Iris pigment epithelial cell (primary cell): ENCODE measurements at regions not wholly inside any gene's neighbourhood (a gene's known extent, or its start where the extent isn't known, plus 50 kb on each side); places are given as distances from the start of the nearest gene placed in this dataset.

Experiments used
- DNase-seq: peaks from one replicate; pipeline ENCODE4 v3.0.0-alpha.2; 2011; ENCODE audit warnings: low read depth

DNA sequence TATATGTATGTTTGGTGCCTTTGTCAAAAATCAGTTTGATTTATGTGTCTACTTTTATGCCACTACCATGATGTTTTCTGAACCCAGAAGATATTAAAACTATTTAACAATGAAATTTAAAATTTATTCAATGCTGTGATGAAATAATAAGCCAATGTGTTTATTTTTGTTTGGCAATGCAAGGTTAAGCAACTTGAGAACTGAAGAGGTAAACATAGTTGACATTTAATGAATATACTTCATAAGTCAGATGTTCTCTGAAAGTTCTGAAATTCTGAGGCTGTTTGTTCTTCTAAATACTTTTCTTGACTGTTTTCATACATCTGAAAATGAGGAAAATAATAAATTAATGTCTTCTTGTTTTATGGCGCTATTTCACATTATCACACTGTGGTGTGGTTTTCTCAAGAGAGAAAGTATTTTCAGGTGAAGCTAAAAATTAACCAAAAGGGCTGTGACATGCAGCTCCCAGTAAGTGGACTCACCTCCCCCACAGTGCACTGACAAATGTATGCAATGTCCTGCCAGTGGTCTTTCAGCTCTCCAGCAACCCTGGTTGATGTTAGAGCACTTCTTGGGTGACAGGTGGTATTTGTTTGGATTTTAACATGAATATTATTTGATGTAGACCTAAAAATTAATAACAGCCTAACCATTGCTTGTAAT is 863.6 kb upstream of the SALL3 start:
- DNase-seq = no peak

DNA sequence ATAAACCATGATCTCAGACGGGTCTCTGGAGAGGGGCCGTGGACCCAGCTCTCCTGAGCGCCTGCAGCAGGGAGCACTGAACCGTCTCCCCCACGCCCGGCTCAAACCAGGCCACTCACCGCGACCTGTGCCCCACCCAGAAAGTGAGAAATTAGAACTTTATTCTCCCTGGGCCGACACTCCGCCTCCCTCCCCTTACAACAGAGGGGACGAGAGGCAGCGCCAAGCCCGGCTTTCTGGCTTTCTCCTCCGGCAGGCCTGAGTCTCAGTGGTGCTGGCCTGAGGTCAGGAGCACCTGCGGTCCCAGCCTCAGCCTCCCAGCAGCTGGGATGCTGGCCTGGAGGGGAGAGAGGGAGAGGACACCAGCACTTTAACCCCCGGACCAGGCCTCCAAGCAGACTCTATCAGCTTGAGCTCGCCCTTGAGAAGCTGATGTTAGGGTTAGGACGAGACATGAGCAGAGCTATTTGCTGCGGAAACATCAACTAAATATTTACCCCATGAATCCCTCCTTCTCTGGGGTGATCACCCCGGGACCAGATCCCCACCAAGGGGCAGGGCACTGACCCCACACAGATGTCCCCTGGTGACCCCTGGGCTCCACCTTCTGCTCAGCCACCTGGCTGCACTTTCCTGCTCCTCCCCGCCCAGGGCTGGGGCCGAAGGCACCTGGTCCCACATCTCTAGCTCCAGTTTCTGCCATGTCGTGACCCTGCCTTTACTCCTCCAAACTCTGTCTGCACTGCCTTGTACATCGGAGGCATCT is 856.3 kb upstream of the SALL3 start:
- no peak for DNase-seq

DNA sequence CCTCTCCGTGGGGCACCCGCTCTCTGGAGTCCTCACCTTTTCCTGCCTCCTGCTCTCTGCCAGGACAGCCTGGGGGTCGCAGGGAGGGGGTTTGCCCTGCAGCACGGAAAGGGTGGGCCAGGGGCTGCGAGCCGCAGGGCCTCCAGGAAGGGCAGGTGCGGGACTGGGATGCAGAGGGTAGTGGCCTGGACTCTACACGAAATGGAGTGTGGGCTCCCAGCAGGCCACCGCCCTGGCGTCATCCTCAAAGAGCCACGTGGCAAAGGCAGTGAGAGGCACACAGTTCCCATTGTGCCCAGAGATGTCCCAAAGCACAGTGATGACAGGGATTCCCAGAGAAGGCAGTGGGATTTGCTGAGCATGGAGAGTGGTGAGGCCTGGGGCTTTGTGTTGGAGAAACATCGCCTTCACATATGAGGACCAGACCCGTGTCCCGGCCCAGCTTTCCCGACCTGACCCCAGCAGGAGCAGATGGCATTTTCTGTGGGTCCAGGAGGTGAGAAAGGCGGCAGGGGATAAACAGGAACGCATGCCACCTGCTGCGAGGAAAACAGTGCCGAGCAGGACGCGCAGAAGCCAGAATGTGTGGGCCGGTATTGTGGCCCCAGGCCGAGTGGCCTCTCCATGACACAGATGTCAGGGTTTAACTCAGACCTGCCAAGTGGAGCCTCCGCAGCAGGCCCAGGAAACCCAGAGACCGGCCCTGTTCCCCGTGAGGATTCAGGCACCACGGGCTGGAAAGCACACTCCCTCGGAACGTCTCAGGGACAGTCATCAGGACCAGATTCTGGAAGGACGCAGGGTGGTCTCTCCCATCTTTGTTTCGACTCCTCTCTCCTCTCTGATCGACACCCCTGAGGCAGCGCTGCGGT is 855.5 kb upstream of the SALL3 start:
- no peak for DNase-seq

DNA sequence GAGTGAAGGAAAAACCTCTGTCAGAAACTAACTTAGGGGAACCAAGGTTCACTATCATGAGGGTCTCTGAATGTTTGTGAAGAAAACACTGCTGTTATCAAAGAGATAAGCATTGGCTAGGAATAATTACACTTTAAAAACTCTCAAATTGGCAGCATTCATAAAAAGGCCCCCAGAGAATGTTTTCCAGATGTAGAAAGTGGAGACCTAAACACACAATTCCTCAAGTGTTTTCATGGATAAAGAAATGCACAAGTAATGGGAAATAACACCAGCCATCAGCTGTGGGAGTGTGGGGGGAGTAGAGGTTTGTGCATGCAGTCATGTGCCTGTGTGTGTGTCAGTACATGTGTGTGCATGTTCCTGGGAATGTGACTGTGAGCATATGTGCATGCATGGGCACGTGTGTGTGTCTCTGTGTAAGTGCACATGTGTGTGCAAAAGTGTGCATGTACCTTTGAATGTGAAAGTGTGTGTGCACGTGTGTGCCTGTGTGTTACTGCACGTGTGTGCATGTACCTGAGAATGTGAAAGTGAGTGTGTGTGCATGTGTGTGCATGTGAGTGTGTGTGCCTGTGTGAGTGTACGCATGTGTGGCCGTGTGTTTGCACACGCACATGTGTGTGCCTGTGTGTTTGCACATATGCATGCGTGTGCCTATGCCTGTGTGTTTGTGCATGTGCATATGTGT is 854.3 kb upstream of the SALL3 start:
- DNase-seq = no peak

DNA sequence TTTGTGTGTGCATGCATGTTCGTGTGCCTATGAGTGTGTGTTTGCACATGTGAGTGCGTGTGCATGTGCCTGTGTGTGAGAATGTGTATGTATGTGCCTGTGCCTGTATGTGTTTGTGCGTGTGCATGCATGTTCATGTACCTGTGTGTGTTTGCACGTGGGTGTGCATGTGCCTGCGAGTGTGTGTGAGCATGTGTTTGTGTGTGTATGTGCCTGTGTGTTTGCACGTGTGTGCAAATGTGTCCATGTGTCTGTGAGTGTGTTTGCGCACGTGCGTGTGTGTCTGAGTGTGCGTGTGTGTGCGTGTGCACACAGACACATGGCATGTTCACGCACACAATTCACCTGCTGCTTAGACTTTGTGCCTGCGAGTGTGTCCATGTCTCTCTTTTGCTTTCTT is 853.5 kb upstream of the SALL3 start:
- no peak for DNase-seq

DNA sequence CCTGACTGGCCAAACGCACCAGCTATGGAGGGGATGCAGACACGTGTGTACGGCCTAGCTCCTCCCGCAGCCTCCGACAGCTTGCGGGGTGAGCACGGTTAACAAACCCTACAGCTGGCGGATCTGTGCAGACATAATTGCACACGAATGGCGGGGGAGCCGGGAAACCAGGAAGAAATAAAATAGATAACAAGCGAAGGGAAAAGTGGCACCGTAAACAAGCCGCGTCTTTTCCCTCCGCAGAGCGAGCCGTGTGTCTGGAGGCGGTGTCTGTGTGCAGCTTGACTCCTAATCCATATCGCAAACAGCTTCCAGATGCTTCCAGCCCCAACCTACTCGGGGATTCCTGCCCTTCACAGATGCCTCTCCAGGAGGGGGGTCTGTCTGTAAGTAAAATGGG is 853.1 kb upstream of the SALL3 start:
- DNase-seq = no peak

DNA sequence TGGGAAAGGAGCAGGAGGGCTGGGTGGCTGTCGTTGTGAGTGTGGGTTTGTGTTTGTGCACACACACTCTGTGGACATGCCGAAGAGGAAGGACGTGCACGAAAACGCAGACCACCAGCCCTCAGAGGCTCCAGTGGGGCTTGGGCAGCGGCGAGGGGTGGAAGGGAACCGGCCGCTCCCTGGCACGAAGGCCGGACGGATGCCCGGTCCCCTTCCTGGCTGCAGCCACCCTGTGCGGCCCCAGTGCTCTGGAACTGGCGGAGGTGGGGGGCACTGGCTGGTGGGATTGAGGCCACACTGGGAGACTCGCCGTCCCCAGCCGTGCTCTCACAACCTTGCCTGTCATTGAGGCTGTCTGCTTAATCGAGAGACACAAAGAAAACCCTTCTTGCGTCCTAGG is 852.6 kb upstream of the SALL3 start:
- no peak for DNase-seq

DNA sequence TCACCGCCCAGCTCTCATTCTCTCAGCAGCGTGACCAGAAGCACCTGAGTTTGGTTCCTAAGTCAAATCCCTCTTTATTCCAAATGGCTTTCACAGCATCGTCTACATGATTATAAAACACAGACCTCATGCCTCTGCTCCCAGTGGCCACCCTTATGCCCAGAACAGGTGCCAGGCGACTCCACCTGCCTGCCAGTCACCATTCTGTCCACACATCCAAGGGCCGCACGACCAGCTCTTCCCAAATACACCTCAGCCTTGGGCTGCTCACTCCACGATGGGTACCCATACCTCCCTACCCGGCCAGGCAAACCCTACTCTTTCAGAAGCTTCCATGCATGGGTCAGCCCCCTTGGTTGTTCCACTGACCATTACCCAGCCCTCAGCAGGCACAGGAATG is 851.6 kb upstream of the SALL3 start:
- DNase-seq = no peak

DNA sequence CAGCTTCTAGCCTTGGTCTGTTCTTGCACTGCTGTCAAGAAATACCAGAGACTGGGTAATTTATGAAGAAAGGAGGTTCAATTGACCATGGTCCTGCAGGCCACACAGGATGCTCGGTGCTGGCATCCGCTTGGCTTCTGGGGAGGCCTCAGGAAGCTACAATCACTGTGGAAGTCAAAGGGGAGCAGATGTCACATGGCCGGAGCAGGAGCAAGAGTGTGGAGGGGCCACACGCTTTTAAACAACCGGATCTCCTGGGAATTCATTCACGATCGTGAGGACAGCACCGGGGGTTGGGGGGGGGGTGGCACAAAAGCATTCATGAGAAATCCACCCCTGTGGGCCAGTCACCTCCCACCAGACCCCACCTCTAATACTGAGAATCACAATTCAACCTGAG is 850.4 kb upstream of the SALL3 start:
- DNase-seq = no peak

DNA sequence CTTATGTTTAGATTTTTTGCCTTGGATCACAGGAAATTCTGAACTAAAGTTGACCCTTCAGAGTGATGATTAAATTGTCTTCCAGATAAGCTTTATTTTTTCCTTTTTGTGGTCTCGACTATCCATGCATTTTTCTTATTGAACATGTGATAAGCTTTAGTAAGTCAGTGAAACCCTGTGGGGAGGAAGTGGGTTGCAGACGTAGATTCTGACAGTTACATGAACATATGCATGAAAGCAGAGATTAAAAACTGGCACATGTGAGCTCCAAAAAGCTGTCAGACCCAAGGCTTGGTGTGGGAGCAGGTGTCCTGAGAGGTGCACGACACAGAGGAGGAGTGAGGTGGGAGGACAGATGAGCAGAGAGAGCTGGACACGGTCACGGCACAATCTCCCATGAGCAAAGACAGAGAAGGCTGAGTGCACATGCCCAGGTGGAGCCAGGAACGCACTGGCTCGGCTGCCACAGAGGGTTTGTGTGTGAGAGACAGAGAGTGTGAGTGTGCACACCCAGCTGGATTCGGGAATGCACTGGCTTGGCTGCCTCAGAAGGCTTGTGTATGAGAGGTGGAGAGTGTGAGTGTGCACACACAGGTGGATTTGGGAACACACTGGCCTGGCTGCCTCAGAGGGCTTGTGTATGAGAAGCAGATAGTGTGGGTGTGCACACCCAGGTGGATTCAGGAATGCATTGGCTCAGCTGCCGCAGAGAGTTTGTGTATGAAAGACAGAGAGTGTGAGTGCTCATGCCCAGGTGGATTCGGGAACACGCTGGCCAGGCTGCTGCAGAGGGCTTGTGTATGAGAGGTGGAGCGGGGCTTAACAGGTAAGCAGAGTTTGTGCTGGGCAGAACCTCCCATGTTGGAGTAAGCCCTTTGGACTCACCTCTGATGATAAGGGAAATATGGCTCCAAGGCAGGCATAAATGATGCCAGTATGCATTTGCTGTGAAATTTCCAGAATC is 849.1 kb upstream of the SALL3 start:
- DNase-seq = no peak

DNA sequence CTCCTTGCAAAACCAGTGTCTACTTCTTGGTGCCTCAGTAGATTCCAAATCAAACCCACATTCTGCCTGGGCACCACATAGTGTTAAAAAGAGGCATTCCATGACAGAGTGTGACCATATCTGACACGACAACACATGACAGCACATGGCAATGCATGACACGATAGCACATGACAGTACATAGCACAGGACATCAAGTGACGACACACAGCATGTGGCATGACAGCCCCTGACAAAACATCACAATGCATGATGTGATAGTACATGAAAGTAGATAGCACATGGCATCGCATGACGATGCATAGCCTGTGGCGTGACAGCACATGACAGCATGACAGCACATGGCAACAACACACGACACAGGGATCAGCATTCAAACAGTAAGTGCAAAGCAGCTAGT is 845.9 kb upstream of the SALL3 start:
- no peak for DNase-seq

DNA sequence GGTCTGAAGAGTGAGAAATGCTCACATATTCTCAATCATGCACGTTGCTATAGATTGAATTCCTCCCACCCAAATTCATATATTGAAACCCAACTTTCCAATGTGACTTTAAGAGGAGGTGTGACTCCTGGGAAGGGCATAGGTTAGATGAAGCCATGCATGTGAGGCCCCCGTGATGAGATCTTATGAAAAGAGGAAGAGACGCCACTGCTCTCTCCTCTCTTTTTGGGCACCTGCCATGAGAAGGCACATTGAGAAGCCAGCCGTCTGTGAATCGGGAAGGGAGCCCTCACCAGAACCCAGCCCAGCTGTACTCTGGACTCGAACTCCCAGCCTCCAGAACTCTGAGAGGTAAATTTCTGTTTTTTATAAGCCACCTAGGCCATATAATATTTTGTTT is 842.6 kb upstream of the SALL3 start:
- DNase-seq = no peak

DNA sequence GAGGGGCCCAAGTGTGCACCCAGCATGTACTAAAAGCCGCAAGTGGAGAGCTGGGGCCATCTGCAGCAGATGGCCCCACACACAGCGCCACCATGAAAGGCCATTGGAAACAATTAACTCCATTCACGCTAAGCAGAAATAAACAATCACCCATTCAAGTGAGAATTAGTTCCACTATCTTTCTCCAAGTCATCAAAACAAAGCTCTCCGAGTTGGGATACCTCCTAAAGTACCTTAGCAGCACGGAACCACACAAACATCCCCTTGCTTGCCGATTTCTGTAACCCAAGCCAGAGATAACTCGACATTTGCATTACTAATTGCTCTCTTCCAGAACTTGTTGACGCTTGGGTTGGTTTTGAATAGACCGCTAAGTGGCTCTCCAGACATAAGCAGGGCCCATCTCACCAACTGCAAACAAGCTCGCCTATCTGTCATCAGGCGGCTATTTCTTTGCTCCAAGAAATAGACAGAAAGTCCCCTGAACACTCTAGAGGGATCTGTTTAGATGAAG is 840.6 kb upstream of the SALL3 start:
- no peak for DNase-seq

DNA sequence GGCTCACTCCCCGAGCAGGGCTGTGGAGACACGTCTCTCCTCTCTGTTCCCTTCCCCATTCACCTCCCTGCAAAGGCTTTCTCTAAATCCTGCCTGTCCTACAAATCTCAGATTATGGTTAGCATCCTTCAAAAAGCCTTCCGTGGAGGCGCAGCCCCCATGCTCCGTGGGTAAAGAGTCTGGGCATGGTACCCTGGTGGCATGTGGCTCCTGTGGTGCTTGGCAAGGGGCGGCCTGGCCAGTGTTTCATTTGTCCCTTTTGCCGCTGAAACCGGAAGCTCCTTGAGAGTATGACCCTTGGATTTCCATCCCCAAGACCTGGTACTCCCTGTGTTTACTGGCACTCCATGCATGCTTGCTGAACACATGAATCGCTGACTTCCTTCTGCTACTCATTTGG is 839.3 kb upstream of the SALL3 start:
- no peak for DNase-seq

DNA sequence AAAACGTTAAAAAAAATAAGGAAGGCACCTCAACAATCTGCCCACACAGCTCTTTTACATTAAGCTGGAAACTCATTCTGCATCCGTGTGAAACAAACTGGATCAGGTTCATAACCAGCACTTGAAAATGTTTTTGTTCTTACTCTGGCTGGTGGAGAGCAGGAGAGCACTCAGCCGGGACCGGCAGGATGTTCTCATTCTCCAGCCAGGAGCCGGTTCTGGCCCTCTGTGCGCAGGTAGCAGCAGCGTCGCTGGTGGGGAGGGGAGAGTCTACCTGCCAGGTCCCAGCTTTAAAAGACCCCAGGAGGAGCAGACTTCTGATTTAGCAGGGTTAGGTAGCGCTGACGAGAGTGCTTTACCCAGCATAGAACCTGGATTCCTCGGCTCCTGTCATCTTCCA is 834.9 kb upstream of the SALL3 start:
- no peak for DNase-seq

DNA sequence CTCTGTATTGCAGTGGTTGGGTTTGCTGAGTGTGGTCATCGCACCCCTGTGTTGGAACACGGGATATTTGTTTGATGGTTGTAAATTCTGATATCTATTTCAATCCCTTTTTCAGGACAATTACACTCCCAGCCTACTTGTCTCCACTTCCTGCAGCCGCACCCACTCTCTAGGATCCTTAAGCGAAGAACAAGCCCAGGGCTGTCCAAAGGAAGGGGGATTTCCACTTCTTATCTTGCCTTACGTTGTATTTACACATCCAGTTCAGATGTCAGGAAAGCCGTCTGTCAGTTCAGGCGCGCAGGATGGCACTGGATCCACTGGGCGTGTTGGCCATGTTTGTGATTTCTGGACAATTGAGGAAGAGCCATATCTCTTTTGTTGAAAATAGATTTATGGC is 834.5 kb upstream of the SALL3 start:
- DNase-seq = no peak

DNA sequence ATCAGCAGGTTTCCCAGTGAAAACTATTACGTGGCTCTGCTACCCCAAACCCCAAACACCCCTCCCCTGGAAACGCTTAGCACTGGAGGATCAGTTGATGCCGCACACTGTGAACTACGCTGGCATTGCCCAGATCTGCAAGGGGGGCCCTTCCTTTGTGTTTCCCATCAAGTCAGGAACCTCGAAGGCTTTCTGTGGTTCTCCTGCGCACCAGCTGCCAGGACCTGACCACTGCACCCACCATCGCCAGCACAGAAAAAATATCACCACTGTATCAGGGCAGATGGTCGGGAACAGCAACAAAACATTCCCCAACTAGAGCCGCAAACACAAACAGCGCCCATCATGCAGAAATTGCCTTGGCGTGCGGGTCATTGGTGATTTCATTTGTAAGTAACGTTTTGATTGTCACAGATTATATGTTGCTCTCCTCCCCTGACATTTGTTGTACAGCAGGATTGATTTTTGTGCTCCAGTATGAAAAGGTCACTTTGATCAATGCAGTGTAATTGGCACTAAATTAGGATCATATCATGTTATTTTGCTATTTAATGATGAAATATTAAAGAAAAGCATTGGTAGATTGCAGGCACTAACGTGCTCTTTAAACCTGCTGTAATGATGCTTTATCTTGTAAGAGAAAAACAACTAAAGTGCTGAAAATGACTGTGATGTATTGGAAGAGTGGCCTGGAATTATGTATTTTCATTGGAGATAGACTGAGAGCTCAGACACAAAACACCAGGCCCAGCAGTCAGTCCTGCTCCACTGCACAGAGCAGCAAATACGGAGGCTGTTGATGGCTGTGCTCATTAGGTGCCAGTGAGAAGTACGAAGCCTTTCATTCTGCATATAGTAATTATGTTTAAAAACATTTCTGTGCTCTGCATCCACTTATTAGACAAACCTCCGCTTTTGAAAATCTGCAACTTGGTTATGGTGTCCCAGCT is 833.2 kb upstream of the SALL3 start:
- no peak for DNase-seq

DNA sequence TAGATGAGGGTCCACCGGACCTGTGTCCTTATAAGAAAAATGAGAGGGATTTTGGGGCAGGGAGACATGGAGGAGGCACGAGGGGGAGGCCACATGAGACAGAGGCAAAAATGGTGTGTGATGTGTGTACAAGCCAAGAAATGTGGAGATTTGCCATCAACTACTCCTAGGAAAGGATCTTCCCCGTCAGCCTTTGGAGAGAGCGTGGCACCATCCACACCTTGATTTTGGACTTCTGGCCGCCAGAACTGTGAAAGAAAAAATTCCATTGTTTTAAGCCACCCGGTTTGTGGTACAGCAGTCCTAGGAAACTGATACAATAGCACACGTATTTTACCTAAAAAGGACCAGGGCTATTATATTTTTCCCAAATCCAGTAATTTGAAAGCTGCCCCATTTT is 829.0 kb upstream of the SALL3 start:
- DNase-seq = no peak

DNA sequence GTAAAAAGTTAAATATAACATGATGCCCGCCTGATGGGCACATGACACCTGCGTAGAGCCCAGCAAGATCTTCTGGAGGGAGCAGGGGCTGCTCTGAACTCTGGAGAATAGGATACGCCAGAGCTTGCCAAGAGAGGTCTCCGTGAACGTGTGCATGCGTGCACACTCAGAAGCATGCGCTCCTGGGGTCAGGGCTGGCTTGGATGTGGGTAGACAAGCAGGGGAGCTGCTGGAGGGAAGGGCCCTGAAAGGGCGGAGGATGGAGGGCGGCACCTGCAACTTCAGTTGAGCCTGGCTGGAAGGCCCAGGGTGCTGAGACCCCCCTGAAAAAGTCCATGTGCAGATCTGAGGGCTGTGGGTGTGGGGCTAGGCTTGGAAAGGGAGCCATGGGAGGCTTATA is 828.4 kb upstream of the SALL3 start:
- no peak for DNase-seq
